ENCODE measurements at regions not wholly inside any gene's neighbourhood (a gene's known extent, or its start where the extent isn't known, plus 50 kb on each side); places are given as distances from the start of the nearest gene placed in this dataset.

DNA sequence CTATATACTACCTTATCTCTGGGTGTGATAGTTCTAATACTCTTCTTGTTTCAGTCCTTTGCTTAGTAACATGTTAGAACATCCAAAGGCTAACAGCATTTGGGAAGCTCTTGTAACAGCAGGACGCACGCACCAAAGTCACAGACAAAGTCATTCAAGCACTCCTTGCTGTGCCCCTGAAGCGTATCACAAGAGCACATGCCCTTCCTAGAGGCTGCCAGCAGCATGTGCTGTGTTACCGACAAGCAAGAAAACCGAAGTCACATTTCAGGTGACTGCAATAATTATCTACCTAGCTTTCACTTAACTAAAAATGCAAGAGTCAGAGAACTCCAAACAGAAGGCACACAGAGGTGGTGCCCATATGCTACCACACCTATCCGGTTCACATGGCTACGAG lies 194.1 kb downstream of the KLF12 start:
- intact Hi-C loops (cut with micrococcal nuclease), result no loop called here
- no TSS peak for BruUV-seq (replicated peaks)

DNA sequence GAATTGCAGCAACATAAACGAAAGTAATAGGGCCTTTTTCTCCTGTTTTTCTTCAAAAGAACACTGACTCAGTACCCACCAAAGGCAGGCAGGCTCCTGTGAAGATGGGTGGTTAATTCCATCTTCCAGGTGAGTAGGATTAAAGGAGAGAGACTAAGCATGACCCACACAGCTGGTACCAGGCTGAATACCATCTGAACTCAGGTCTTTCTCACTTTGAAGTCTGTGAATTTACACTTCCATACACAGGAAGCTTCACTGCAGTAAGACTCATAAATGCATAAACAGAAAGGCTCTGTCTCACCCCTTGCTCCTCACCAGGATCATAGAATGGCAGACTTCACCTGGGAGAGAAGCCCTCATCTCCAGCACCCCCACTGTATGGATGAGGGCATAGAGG lies 194.6 kb downstream of the KLF12 start:
- no TSS peak for BruUV-seq (replicated peaks)
- ChIA-PET CTCF (no interaction called here), POLR2A (ENCODE audit: unreplicated experiment) (no interaction called here)
- H2AFZ ChIP-seq (ENCODE audit: low read length), result no peak overlapping the region
- no peaks in the 10 kb centered on the region for H3K27me3 ChIP-seq (ENCODE audit: low read length)
- DNase-seq (no peak), ATAC-seq (no peak)
- no peak overlapping the region for H3K4me3 ChIP-seq (ENCODE audit: low read length)
- H3K9ac ChIP-seq (ENCODE audit: low read length), result no peak overlapping the region
- H3K27ac ChIP-seq (ENCODE audit: low read length), result no peak overlapping the region
- no peak overlapping the region for H3K4me2 ChIP-seq (ENCODE audit: low read length)
- TF ChIP-seq, protein P1, sequence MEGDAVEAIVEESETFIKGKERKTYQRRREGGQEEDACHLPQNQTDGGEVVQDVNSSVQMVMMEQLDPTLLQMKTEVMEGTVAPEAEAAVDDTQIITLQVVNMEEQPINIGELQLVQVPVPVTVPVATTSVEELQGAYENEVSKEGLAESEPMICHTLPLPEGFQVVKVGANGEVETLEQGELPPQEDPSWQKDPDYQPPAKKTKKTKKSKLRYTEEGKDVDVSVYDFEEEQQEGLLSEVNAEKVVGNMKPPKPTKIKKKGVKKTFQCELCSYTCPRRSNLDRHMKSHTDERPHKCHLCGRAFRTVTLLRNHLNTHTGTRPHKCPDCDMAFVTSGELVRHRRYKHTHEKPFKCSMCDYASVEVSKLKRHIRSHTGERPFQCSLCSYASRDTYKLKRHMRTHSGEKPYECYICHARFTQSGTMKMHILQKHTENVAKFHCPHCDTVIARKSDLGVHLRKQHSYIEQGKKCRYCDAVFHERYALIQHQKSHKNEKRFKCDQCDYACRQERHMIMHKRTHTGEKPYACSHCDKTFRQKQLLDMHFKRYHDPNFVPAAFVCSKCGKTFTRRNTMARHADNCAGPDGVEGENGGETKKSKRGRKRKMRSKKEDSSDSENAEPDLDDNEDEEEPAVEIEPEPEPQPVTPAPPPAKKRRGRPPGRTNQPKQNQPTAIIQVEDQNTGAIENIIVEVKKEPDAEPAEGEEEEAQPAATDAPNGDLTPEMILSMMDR (conservative IDR thresholded peaks at IDR 0.05; ENCODE audit: low read depth, low read length), result no peak
- TF ChIP-seq EZH2 (IDR thresholded peaks at IDR 0.05; ENCODE audit: low read length, unreplicated experiment) (no peak), EZH2phosphoT487 (IDR thresholded peaks at IDR 0.05; ENCODE audit: borderline replicate concordance, low read length) (no peak)
- H3K9me3 ChIP-seq (ENCODE audit: low read length), result no peaks in the 10 kb centered on the region
- H4K20me1 ChIP-seq (ENCODE audit: low read length), result no peaks in the 10 kb centered on the region
- no peaks in the 10 kb centered on the region for H3F3A ChIP-seq (ENCODE audit: low read length, unreplicated experiment)
- H3K4me1 ChIP-seq (ENCODE audit: insufficient read depth, low read length), result peaks cover 35% of the 10 kb centered on the region
- intact Hi-C loops (cut with micrococcal nuclease), result loop anchor here (5.0 to 10.0 kb wide), 3 partner anchors 87 to 185 kb away; no protein-coding TSS in a partner anchor
- no peaks in the 10 kb centered on the region; the same call in 1 of the 2 replicates for H3K36me3 ChIP-seq (ENCODE audit: low read depth, low read length)
- H3K9me2 ChIP-seq (replicated peaks; ENCODE audit: low read length), result no peaks in the 10 kb centered on the region
- H3K79me2 ChIP-seq (ENCODE audit: low read length), result peaks cover 5% of the 10 kb centered on the region; the same call in 1 of the 2 replicates

More for the DNA sequence above, 194.1 kb downstream of the KLF12 start:
- peaks cover 5% of the 10 kb centered on the region; the same call in 1 of the 2 replicates for H3K79me2 ChIP-seq (ENCODE audit: low read length)
- H3K4me3 ChIP-seq (ENCODE audit: low read length), result no peak overlapping the region
- no peaks in the 10 kb centered on the region for H4K20me1 ChIP-seq (ENCODE audit: low read length)
- H3K9ac ChIP-seq (ENCODE audit: low read length), result no peak overlapping the region
- no peaks in the 10 kb centered on the region for H3K9me2 ChIP-seq (replicated peaks; ENCODE audit: low read length)
- DNase-seq, result no peak
- H3K4me1 ChIP-seq (ENCODE audit: insufficient read depth, low read length), result peaks cover 32% of the 10 kb centered on the region
- no peak for ATAC-seq
- no peak overlapping the region for H3K4me2 ChIP-seq (ENCODE audit: low read length)
- H3K36me3 ChIP-seq (ENCODE audit: low read depth, low read length), result no peaks in the 10 kb centered on the region; the same call in 1 of the 2 replicates
- H3K27ac ChIP-seq (ENCODE audit: low read length), result no peak overlapping the region
- ChIA-PET POLR2A (ENCODE audit: unreplicated experiment) (no interaction called here), CTCF (no interaction called here)
- TF ChIP-seq EZH2 (IDR thresholded peaks at IDR 0.05; ENCODE audit: low read length, unreplicated experiment), result no peak
- TF ChIP-seq EZH2phosphoT487 (IDR thresholded peaks at IDR 0.05; ENCODE audit: borderline replicate concordance, low read length), result no peak
- TF ChIP-seq, protein P1 (conservative IDR thresholded peaks at IDR 0.05; ENCODE audit: low read depth, low read length), result no peak
- H2AFZ ChIP-seq (ENCODE audit: low read length), result no peak overlapping the region
- no peaks in the 10 kb centered on the region for H3K27me3 ChIP-seq (ENCODE audit: low read length)
- no peaks in the 10 kb centered on the region for H3K9me3 ChIP-seq (ENCODE audit: low read length)
- H3F3A ChIP-seq (ENCODE audit: low read length, unreplicated experiment), result no peaks in the 10 kb centered on the region

DNA sequence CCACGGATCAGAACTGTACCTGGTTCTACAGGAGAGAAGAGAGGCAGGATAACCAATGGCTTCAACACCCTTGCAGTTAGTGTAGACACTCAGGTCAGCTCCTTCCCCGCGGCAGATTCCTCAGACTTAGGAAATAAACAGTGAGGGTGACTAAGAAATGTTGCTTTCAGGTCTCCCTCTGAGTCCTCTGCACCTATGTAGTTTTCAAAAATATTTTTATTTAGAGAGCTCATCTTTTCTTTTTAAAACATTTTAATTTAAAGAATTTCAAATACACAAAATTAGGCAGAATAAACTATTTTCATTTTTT lies 195.2 kb downstream of the KLF12 start:
- no peak for ATAC-seq
- Histone ChIP-seq H3K4me1 (ENCODE audit: insufficient read depth, low read length) (peaks cover 41% of the 10 kb centered on the region), H4K20me1 (ENCODE audit: low read length) (no peaks in the 10 kb centered on the region), H3K9me3 (ENCODE audit: low read length) (no peaks in the 10 kb centered on the region), H3K27ac (ENCODE audit: low read length) (no peak overlapping the region), H3K9me2 (replicated peaks; ENCODE audit: low read length) (no peaks in the 10 kb centered on the region), H3K36me3 (ENCODE audit: low read depth, low read length) (no peaks in the 10 kb centered on the region; the same call in 1 of the 2 replicates), H3K4me3 (ENCODE audit: low read length) (no peak overlapping the region), H3K79me2 (ENCODE audit: low read length) (peaks cover 5% of the 10 kb centered on the region; the same call in 1 of the 2 replicates), H3F3A (ENCODE audit: low read length, unreplicated experiment) (no peaks in the 10 kb centered on the region), H3K4me2 (ENCODE audit: low read length) (peak overlapping the region; percentile 75), H3K27me3 (ENCODE audit: low read length) (no peaks in the 10 kb centered on the region), H3K9ac (ENCODE audit: low read length) (no peak overlapping the region), H2AFZ (ENCODE audit: low read length) (no peak overlapping the region)
- ChIA-PET CTCF (interaction anchor here (2.0 kb wide), 1 partner anchor 348 kb away, joined by 8 read pairs; no protein-coding TSS in a partner anchor), POLR2A (ENCODE audit: unreplicated experiment) (interaction anchor here (0.6 kb wide), 1 partner anchor 10 kb away, joined by 3 read pairs; no protein-coding TSS in a partner anchor)
- intact Hi-C loops (cut with micrococcal nuclease), result loop anchor here (5.0 to 10.0 kb wide), 3 partner anchors 87 to 184 kb away; no protein-coding TSS in a partner anchor
- BruUV-seq (replicated peaks), result no TSS peak
- no peak for DNase-seq
- TF ChIP-seq, protein P1 (conservative IDR thresholded peaks at IDR 0.05; ENCODE audit: low read depth, low read length), result no peak
- TF ChIP-seq EZH2 (IDR thresholded peaks at IDR 0.05; ENCODE audit: low read length, unreplicated experiment), result no peak
- TF ChIP-seq EZH2phosphoT487 (IDR thresholded peaks at IDR 0.05; ENCODE audit: borderline replicate concordance, low read length), result no peak

All from PC-3 (cell line).